ENCODE measurements at regions not wholly inside any gene's neighbourhood (a gene's known extent, or its start where the extent isn't known, plus 50 kb on each side); places are given as distances from the start of the nearest gene placed in this dataset.
A peak's percentile ranks its signal among the peaks of the same experiment; 100 is the strongest.
"Not testable (repeated sequence)": the region's sequence is repeated elsewhere in the genome, so short reads cannot be mapped to it uniquely, and the experiment has no call there.

GRCh38 chr21:35477622-35478021, 428.5 kb upstream of the RUNX1 start:
- Mint-ChIP-seq H3K36me3 (peaks cover 6% of the 10 kb centered on the region), H3K4me1 (ENCODE audit: low read depth) (peaks cover 35% of the 10 kb centered on the region), H3K4me3 (no peak overlapping the region), H3K27ac (no peak overlapping the region), H3K27me3 (no peaks in the 10 kb centered on the region), H3K9me3 (ENCODE audit: low read depth) (peaks cover 8% of the 10 kb centered on the region)

GRCh38 chr21:35476621-35477395, 427.7 kb upstream of the RUNX1 start:
- Mint-ChIP-seq H3K27ac (no peak overlapping the region), H3K27me3 (no peaks in the 10 kb centered on the region), H3K4me1 (ENCODE audit: low read depth) (peaks cover 35% of the 10 kb centered on the region), H3K4me3 (no peak overlapping the region), H3K36me3 (peaks cover 6% of the 10 kb centered on the region), H3K9me3 (ENCODE audit: low read depth) (peaks cover 8% of the 10 kb centered on the region)

- no peaks in the 10 kb centered on the region for H3K27me3 Mint-ChIP-seq
- peaks cover 8% of the 10 kb centered on the region for H3K9me3 Mint-ChIP-seq (ENCODE audit: low read depth)
- peaks cover 35% of the 10 kb centered on the region for H3K4me1 Mint-ChIP-seq (ENCODE audit: low read depth)
- H3K27ac Mint-ChIP-seq = peak overlapping the region; percentile 79
- H3K4me3 Mint-ChIP-seq = peak overlapping the region; percentile 62
- peaks cover 6% of the 10 kb centered on the region for H3K36me3 Mint-ChIP-seq
Measured at GRCh38 chr21:35475762-35476161, 426.7 kb upstream of the RUNX1 start.

- no peak overlapping the region for H3K27ac Mint-ChIP-seq
- peaks cover 8% of the 10 kb centered on the region for H3K9me3 Mint-ChIP-seq (ENCODE audit: low read depth)
- H3K27me3 Mint-ChIP-seq = no peaks in the 10 kb centered on the region
- no peak overlapping the region for H3K4me3 Mint-ChIP-seq
- peaks cover 35% of the 10 kb centered on the region for H3K4me1 Mint-ChIP-seq (ENCODE audit: low read depth)
- peaks cover 6% of the 10 kb centered on the region for H3K36me3 Mint-ChIP-seq
Measured at GRCh38 chr21:35475009-35475408, 425.9 kb upstream of the RUNX1 start.

GRCh38 chr21:35473496-35473895, 424.4 kb upstream of the RUNX1 start:
- Mint-ChIP-seq H3K27ac (no peak overlapping the region), H3K9me3 (ENCODE audit: low read depth) (no peaks in the 10 kb centered on the region), H3K4me3 (no peak overlapping the region), H3K27me3 (no peaks in the 10 kb centered on the region), H3K36me3 (no peaks in the 10 kb centered on the region), H3K4me1 (ENCODE audit: low read depth) (peaks cover 28% of the 10 kb centered on the region)

GRCh38 chr21:35470522-35470921, 421.4 kb upstream of the RUNX1 start:
- peaks cover 6% of the 10 kb centered on the region for H3K4me1 Mint-ChIP-seq (ENCODE audit: low read depth)
- no peaks in the 10 kb centered on the region for H3K27me3 Mint-ChIP-seq
- no peak overlapping the region for H3K27ac Mint-ChIP-seq
- peaks cover 4% of the 10 kb centered on the region for H3K36me3 Mint-ChIP-seq
- H3K9me3 Mint-ChIP-seq (ENCODE audit: low read depth) = peaks cover 8% of the 10 kb centered on the region
- no peak overlapping the region for H3K4me3 Mint-ChIP-seq

- H3K36me3 Mint-ChIP-seq = peaks cover 4% of the 10 kb centered on the region
- H3K4me1 Mint-ChIP-seq (ENCODE audit: low read depth) = no peaks in the 10 kb centered on the region
- no peak overlapping the region for H3K4me3 Mint-ChIP-seq
- no peaks in the 10 kb centered on the region for H3K27me3 Mint-ChIP-seq
- peaks cover 8% of the 10 kb centered on the region for H3K9me3 Mint-ChIP-seq (ENCODE audit: low read depth)
- no peak overlapping the region for H3K27ac Mint-ChIP-seq
Measured at GRCh38 chr21:35469498-35469897, 420.4 kb upstream of the RUNX1 start.

- H3K36me3 Mint-ChIP-seq = peaks cover 4% of the 10 kb centered on the region
- no peaks in the 10 kb centered on the region for H3K27me3 Mint-ChIP-seq
- no peak overlapping the region for H3K27ac Mint-ChIP-seq
- no peaks in the 10 kb centered on the region for H3K4me1 Mint-ChIP-seq (ENCODE audit: low read depth)
- no peak overlapping the region for H3K4me3 Mint-ChIP-seq
- peaks cover 8% of the 10 kb centered on the region for H3K9me3 Mint-ChIP-seq (ENCODE audit: low read depth)
Measured at GRCh38 chr21:35468991-35469390, 419.9 kb upstream of the RUNX1 start.

- Mint-ChIP-seq H3K4me3 (no peak overlapping the region), H3K4me1 (ENCODE audit: low read depth) (no peaks in the 10 kb centered on the region), H3K9me3 (ENCODE audit: low read depth) (peaks cover 8% of the 10 kb centered on the region), H3K36me3 (peaks cover 4% of the 10 kb centered on the region), H3K27me3 (no peaks in the 10 kb centered on the region), H3K27ac (no peak overlapping the region)
Measured at GRCh38 chr21:35467566-35467965, 418.5 kb upstream of the RUNX1 start.

GRCh38 chr21:35466681-35467080, 417.6 kb upstream of the RUNX1 start:
- not testable (repeated sequence) for H3K27me3 Mint-ChIP-seq; H3K27ac Mint-ChIP-seq; H3K4me3 Mint-ChIP-seq; H3K9me3 Mint-ChIP-seq (ENCODE audit: low read depth); H3K36me3 Mint-ChIP-seq; H3K4me1 Mint-ChIP-seq (ENCODE audit: low read depth)

- Mint-ChIP-seq H3K27ac (no peak overlapping the region), H3K4me3 (no peak overlapping the region)
Measured at GRCh38 chr21:35465741-35466140, 416.6 kb upstream of the RUNX1 start.

GRCh38 chr21:35461700-35462099, 412.6 kb upstream of the RUNX1 start:
- Mint-ChIP-seq H3K9me3 (ENCODE audit: low read depth) (peaks cover 4% of the 10 kb centered on the region), H3K27me3 (no peaks in the 10 kb centered on the region), H3K36me3 (peaks cover 4% of the 10 kb centered on the region), H3K4me3 (no peak overlapping the region), H3K27ac (no peak overlapping the region), H3K4me1 (ENCODE audit: low read depth) (no peaks in the 10 kb centered on the region)

More at GRCh38 chr21:35465741-35466140, 416.6 kb upstream of the RUNX1 start:
- Mint-ChIP-seq H3K27me3 (no peaks in the 10 kb centered on the region), H3K9me3 (ENCODE audit: low read depth) (peaks cover 8% of the 10 kb centered on the region), H3K4me1 (ENCODE audit: low read depth) (no peaks in the 10 kb centered on the region), H3K36me3 (peaks cover 4% of the 10 kb centered on the region)

GRCh38 chr21:35460441-35460840, 411.3 kb upstream of the RUNX1 start:
- no peaks in the 10 kb centered on the region for H3K36me3 Mint-ChIP-seq
- H3K4me1 Mint-ChIP-seq (ENCODE audit: low read depth) = no peaks in the 10 kb centered on the region
- H3K9me3 Mint-ChIP-seq (ENCODE audit: low read depth) = no peaks in the 10 kb centered on the region
- H3K4me3 Mint-ChIP-seq = no peak overlapping the region
- no peak overlapping the region for H3K27ac Mint-ChIP-seq
- H3K27me3 Mint-ChIP-seq = no peaks in the 10 kb centered on the region

GRCh38 chr21:35458405-35458804, 409.3 kb upstream of the RUNX1 start:
- no peaks in the 10 kb centered on the region for H3K36me3 Mint-ChIP-seq
- no peak overlapping the region for H3K27ac Mint-ChIP-seq
- no peaks in the 10 kb centered on the region for H3K27me3 Mint-ChIP-seq
- H3K9me3 Mint-ChIP-seq (ENCODE audit: low read depth) = no peaks in the 10 kb centered on the region
- no peak overlapping the region for H3K4me3 Mint-ChIP-seq
- H3K4me1 Mint-ChIP-seq (ENCODE audit: low read depth) = no peaks in the 10 kb centered on the region

- H3K36me3 Mint-ChIP-seq = peaks cover 2% of the 10 kb centered on the region
- H3K4me1 Mint-ChIP-seq (ENCODE audit: low read depth) = no peaks in the 10 kb centered on the region
- H3K4me3 Mint-ChIP-seq = no peak overlapping the region
- no peak overlapping the region for H3K27ac Mint-ChIP-seq
- H3K27me3 Mint-ChIP-seq = no peaks in the 10 kb centered on the region
- H3K9me3 Mint-ChIP-seq (ENCODE audit: low read depth) = no peaks in the 10 kb centered on the region
Measured at GRCh38 chr21:35457097-35457804, 408.1 kb upstream of the RUNX1 start.

All from activated naive CD8-positive, alpha-beta T cell (primary cell).